ENCODE measurements at regions not wholly inside any gene's neighbourhood (a gene's known extent, or its start where the extent isn't known, plus 50 kb on each side); places are given as distances from the start of the nearest gene placed in this dataset.
"Not testable (repeated sequence)": the region's sequence is repeated elsewhere in the genome, so short reads cannot be mapped to it uniquely, and the experiment has no call there.

GRCh38 chr6:73956305-73956704, 260.3 kb downstream of the CD109 start:
- DNase-seq, result no peak

GRCh38 chr6:73955800-73956199, 259.8 kb downstream of the CD109 start:
- no peak for DNase-seq

- DNase-seq, result no peak
Measured at GRCh38 chr6:73954881-73955280, 258.9 kb downstream of the CD109 start.

GRCh38 chr6:73951183-73951582, 255.2 kb downstream of the CD109 start:
- no peak for DNase-seq

- DNase-seq, result no peak
Measured at GRCh38 chr6:73943930-73944652, 248.1 kb downstream of the CD109 start.

- DNase-seq, result no peak
Measured at GRCh38 chr6:73943411-73943810, 247.4 kb downstream of the CD109 start.

GRCh38 chr6:73942592-73943186, 246.7 kb downstream of the CD109 start:
- DNase-seq, result no peak

GRCh38 chr6:73941892-73942291, 245.9 kb downstream of the CD109 start:
- no peak for DNase-seq

GRCh38 chr6:73937805-73938204, 241.8 kb downstream of the CD109 start:
- no peak for DNase-seq

GRCh38 chr6:73932866-73933265, 236.9 kb downstream of the CD109 start:
- DNase-seq, result no peak

GRCh38 chr6:73929405-73929804, 233.4 kb downstream of the CD109 start:
- no peak for DNase-seq

GRCh38 chr6:73927421-73927820, 231.4 kb downstream of the CD109 start:
- DNase-seq, result no peak

- DNase-seq, result not testable (repeated sequence)
Measured at GRCh38 chr6:73925703-73926102, 229.7 kb downstream of the CD109 start.

GRCh38 chr6:73923905-73924485, 228.0 kb downstream of the CD109 start:
- no peak for DNase-seq

- DNase-seq, result no peak
Measured at GRCh38 chr6:73903155-73903554, 207.2 kb downstream of the CD109 start.

- DNase-seq, result no peak
Measured at GRCh38 chr6:73901986-73902385, 206.0 kb downstream of the CD109 start.

GRCh38 chr6:73901311-73901710, 205.3 kb downstream of the CD109 start:
- DNase-seq, result no peak

GRCh38 chr6:73898599-73898998, 202.6 kb downstream of the CD109 start:
- DNase-seq, result no peak

- DNase-seq, result no peak
Measured at GRCh38 chr6:73893696-73894095, 197.7 kb downstream of the CD109 start.

GRCh38 chr6:73888050-73888449, 192.0 kb downstream of the CD109 start:
- no peak for DNase-seq

- DNase-seq, result no peak
Measured at GRCh38 chr6:73885393-73885792, 189.4 kb downstream of the CD109 start.

- no peak for DNase-seq
Measured at GRCh38 chr6:73884540-73884939, 188.5 kb downstream of the CD109 start.

GRCh38 chr6:73879501-73880293, 183.7 kb downstream of the CD109 start:
- no peak for DNase-seq

All from right lung (tissue), 2 donors.